GM21360 (cell line): ENCODE measurements at regions not wholly inside any gene's neighbourhood (a gene's known extent, or its start where the extent isn't known, plus 50 kb on each side); places are given as distances from the start of the nearest gene placed in this dataset.
"Not testable (repeated sequence)": the region's sequence is repeated elsewhere in the genome, so short reads cannot be mapped to it uniquely, and the experiment has no call there.

ENCODE experiments used
- ATAC-seq: cut with Tn5 transposase; IDR thresholded peaks from one replicate; pipeline ENCODE4 v1.9.1; 2021; ENCODE audit warnings: mild to moderate bottlenecking, moderate library complexity; ENCODE audit not compliant: unreplicated experiment

DNA sequence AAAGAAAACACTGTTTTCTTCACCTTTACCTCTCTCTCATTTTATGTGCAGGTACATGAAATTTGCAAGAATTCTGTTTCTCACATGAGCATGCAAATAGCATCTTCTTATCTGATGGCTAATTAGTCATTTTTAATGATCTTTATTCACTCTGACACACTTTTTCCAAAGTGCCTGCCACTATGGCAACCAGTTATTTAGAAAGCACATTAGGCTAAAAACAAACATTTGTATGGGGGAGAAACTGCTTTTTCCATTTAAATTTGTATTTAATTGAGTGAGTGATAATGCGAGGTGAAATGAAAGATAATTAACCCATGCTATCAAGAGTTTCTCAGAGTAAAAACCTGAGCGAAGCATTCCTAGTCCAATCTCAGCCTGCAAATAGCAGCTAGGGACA is 365.0 kb downstream of the MAT2B start:
- ATAC-seq = no peak

DNA sequence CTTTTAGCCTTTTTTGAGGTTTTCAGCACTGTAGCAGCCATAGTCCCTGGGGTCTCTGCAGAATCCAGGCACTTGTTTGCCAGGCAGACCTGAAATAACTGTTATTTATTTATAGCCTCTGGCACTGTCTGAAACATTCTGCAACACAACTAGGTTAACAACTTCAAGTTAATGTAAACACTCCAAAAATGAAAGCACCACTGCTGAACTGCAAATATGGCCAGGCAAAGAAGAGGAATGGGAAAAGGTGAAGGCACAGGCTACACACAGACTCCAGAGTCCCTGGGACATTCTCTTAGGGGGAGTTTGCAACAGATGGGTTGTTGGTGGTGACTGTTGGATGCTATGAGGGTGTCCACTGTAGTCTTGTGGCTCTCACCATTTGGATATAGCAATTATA is 369.0 kb downstream of the MAT2B start:
- ATAC-seq = no peak

DNA sequence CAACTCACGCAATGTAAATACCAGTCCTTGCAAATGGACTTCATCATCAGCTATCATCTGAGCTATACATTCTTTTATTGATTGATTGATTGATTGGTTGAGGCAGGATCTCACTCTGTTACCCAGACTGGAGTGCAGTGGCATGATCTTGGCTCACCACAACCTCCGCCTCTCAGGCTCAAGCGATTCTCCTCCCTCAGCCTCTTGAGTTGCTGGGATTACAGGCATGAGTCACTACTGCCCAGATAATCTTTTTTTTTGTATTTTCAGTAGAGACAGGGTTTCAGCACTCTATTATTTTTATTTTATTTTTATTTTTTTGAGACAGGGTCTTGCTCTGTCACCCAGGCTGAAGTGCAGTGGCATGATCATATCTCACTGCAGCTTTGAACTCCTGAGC is 369.5 kb downstream of the MAT2B start:
- ATAC-seq = not testable (repeated sequence)

DNA sequence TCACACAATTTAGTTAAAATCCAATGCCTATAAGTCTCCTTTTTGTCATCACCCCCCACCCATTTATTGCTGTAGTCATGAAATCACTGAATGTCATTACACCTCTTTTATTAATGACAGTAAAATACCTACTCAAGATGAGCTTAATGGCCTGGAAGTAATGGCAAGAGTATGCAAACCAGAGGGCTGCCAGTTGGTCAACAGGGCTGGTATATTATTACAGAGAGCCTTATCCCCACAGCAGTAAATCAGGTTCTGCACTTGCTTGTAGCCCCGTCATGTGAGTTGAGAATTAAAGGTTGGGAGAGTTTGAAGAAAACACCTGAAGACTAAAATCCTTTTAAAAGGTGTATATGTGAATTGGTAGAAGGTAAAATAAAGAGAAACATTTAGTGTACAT is 372.4 kb downstream of the MAT2B start:
- no peak for ATAC-seq

DNA sequence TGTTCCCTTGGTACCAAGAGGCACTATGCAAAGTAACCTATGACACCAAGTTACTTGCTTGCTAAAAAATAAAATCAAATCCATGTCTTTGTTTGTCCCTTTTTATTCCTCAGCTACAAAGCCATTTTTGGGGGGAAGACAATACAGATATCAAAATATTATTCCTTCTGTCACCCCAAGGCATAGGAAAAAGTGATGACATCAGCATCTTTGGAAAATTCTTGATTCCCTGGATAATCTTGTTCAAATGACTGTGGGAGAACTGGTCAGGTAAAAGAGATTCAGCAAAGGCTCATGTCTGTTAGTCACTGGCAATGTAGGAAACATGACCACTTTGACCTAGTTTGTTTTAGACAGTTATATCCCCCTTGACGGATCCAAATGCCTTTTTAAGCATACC is 373.1 kb downstream of the MAT2B start:
- ATAC-seq = no peak

DNA sequence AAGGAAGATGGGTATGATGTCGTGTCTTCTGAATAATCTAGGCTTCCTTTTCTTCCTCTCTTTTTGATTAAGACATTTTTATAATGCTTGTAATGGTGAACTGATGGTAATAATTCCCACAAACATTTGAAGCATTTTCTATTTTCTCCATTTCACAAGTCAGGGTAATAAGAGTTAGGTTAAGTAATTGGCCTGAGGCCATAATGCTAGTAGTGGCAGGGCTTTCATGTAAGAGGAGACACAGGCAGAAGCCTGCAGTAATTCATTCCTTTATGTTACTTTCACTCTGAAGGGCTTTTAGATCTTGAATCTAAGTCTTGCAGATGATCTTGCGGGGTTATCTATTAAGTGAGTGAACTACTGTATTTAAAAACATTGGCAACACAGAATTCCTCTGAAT is 374.9 kb downstream of the MAT2B start:
- ATAC-seq = no peak

DNA sequence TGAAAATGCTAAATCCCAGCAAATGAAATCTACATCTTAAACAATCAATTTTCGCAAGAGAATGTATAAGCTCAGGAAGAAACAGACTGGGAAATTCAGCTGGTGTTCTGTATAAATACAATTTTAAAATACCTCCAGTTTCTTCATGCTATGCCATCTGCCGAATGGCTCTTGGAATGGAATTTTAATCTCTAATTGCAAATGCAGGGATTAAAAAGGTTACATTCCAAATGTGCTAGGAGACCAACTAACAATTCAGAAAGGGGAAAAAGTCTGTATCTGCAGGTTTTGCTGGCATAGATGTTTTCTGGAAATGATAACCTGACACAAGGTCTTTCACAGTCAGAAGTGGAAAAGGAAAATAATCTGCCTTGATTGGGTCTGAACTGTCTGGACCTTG is 379.7 kb downstream of the MAT2B start:
- ATAC-seq = no peak

DNA sequence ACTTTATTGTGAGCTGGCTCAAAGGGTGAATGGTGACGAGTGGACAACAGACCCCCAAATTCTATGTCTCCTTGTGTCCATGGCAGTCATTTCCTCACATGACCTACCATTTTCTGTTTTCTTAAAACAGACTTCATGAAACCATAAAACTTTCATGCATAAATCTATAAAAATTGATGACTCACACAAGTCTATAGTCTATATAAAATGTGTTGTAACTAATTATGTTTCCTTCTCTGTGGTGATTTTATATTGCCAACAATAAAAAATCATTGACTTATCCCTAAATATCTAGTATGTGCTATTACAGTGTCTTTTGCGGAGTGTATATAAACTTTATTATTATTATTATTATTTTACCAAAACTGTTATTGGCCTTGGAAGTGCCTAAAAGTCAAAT is 382.4 kb downstream of the MAT2B start:
- no peak for ATAC-seq

DNA sequence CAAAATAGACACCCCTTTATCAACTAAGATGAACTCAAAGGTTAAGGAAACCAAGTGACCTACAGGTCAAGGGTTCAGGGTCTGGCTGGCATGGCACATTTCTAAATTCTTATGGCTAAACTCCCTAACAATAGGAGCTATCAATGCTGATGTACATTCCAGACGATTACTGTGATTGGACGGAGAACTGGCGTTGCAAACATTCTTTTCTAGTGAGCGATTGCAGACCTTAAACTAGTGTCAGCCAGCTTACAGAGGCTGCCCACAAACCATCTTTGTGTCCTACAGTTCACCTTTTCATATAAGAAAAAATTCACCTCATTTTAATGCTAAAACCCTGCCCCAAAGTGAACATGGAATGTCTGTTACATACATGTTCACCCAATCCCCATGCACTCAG is 382.9 kb downstream of the MAT2B start:
- no peak for ATAC-seq

DNA sequence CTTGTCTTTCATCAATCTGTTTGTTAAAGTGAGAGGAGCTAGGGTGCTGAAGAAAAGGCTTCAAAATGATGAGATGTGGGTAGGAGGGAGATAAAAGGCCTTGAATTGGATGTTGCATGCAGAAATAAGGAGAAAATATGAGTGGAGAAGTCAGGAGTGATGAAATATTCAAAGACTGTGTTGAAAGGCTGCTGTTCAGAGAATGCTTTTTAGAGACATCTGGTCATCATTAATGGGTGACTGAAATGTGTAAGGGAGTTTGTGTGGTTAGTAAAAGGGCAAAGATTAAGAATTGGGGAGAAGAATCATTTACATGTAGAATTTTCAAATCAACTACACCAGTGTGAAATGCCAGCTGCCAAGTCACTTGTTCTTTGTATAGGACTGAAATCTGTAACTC is 383.9 kb downstream of the MAT2B start:
- ATAC-seq = no peak

DNA sequence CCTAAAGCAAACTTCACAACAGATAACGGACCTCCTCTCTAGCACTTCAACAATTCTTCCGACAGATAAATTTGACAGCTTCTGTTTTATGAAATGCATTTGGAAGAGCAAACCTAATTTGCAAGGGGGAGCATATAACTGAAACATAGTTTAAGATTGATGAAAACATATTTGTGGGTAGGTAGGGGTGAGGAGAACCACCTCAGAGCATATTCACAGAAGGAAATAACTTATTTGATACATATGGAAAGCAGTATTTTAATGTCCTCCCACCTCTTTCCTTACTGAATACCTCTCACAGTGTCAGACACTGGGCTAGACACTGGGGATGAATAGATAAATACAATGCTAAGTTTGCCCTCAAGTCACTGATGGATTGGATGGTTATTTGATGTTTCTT is 384.8 kb downstream of the MAT2B start:
- ATAC-seq = no peak

DNA sequence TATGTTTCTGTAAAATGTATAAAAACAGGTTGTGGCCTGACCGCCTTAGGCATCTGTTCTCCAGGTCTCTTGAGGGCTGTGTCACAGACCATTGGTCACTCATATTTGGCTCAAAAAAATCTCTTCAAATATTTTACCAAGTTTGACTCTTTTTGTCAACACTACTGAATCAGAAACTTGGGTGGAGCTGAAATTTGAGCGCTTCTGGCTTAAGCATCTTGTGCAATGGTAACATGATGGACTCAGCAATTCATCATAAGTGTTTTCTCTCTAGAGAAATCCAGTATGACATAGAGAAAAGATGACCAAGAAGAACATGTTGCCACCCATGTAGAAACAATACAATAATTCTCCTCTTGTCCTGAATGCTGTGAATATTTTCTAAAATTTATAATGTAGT is 387.9 kb downstream of the MAT2B start:
- ATAC-seq = no peak

DNA sequence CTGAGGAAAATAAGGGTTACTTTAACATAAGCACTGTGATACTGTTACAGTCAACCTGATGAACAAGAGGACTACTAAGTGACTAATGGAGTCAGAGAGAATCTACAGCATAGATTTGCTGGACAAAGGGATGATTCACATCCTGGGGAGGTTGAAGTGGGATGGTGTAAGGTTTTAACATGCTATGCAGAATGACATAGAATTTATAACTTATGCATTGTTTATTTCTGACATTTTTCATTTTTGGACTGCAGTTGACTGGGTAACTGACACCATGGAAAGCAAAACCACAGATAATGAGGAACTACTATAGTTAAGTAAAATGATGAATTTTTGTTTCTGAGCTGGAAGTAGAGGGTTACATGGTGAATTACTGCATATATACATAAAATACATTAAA is 389.2 kb downstream of the MAT2B start:
- no peak for ATAC-seq

DNA sequence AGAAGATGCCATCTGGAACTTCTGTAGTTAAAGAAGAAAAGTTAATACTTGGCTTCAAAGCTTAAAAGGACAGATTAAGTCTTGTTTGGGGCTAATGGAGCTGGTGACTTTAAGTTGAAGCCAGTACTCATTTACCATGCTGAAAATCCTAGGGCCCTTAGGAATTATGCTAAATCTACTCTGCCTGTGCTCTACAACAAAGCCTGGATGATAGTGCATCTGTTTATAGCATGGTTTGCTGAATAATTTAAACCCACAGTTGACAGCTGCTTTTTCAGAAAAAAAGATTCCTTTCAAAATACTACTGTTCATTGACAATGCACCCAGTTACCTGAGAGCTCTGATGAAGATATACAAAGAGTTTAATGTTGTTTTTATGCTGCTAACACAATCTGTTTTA is 393.5 kb downstream of the MAT2B start:
- ATAC-seq = no peak

DNA sequence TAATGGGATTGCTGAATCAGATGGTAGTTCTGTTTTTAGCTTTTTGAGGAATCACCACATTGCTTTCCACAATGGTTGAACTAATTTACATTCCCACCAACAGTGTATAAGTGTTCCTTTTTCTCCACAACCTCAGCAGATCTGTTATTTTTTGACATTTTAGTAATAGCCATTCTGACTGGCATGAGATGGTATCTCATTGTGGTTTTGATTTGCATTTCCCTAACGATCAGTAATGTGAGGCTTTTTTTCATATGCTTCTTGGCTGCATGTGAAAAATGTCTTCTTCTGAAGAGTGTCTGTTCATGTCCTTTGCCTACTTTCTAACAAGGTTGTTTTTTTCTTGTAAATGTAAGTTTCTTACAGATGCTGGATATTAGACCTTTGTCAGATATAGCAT is 402.4 kb downstream of the MAT2B start:
- ATAC-seq = not testable (repeated sequence)

DNA sequence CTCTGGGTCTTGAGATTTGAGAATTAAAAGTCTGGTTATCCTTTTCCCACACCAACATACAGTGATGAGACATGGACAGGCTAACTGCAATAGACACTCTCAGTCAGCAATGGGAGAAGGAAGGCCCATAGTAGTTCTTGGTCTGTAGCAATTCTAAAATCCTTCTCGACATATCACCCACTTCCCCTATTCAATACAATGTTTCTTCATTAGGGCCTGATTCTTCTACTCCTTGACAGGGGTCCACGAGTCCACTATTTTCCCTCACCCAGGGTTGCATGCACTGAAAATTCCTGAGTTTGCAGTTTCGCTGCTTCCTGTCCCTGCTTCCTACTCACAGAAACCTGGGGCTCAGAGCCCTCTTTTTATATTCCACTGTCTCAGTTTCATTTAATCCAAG is 402.8 kb downstream of the MAT2B start:
- no peak for ATAC-seq

DNA sequence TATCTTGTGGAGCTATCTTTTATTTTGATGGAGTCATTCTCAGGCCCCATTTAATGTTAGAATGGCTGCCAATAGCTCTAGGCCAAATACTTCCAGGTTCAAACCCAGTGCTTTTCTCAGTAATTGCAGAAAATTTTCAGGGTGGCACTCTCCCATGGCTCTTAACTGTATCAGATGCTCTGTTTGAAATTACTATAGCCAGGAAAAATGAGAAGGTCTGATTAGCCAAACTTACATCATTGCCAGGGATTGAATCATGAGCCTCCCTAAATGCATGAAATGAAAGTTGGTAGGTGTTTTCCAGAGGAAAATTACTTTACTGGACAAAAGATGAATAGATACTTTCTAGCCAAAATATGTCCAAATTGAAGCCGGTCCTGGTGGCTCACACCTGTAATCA is 404.8 kb downstream of the MAT2B start:
- ATAC-seq = no peak

DNA sequence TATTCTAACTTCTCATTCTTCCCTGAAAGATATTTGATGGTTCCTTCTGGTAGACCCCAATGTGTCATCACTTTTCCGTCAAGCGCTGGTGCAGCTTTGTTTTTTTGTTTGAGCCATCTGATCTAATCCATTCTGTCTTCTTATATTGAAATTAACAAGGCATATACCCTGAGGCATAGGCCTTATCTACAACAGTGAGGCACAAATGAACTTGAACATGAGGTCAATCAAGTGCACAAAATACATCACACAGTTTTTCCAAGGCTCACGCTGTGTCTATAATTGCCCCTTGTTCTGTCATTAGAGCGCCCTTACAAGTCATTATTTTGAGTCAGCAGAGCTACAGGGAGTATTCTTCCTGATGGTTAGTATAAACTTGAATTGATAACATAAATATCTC is 406.6 kb downstream of the MAT2B start:
- no peak for ATAC-seq

DNA sequence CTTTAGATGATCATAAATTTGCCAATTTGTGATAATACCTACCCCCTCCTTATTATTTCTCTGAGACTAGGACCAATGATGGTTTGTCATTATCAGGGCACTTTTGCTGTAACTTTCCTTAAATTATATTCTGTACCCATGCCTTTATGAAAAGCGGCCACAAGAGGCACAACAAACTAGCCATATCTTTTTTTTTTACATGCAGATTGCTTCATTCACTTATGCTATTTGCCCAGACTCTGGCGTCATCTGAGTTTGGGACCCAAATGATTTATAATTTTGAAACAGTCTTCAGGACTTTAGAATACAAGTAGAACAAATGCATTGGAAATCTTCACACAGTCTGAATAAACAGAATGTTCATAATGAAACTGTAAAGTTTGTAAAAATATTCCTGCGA is 408.1 kb downstream of the MAT2B start:
- no peak for ATAC-seq

DNA sequence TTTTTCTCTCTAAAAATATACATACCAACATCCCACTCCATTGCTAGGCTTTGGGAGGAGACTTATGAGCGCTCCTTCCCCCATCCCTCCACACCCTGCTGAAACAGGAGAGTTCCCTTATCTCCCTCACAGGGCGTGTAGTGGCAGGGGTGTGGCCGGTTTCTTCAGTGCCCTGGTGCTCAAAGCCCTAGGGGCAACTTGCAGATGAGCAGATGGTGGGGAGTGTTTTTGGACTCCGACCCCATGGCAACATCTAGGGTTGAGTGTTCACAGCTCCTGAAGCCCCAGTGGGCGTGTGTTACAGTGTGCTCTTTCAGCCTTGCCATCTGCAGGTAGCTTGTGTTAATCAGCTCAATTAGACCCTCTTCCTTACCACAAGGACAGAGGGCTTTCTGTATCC is 409.5 kb downstream of the MAT2B start:
- ATAC-seq = no peak

DNA sequence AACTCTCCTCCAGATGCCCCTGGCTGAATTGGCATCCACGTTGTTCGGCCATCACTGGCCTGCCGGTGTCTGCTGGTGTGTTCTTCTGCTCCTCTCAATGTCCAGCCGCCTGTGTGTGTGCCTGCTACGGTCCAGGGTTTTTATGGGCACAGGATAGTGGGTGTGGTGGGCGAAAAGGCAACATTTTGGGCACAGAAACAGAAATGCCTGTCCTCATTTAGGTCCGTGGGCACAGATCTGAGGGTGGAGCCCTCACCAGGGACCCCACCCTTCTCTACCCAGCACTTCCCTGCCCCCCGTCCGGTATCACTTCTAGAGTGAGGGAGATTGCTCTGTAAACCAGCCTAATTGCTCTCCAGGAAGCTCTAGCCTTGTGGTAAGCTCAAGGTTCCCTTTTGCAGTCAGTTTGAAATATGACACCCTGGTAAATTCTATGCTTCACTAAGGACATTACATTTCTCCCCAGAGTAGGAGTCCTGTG is 410.1 kb downstream of the MAT2B start:
- ATAC-seq = peak; percentile 84

DNA sequence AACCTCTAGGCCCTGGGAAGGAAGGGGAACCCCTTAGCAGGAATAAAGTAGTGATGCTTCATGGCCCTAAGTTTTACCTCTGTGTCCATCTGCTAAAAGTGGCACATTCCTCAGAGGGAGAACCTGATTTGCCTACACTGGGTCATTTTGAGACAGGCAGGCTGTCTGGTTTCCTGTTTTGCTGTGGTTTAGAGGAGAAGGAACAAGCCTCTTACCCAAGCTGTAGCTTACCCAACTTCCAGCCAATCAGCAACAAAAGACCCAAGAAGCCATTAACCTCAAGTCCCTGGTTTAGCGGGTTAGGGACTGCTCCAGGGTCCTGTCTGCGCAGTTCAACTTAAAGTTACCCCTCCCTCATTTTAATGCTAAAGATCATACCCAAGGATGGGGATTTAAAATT is 411.0 kb downstream of the MAT2B start:
- peak; percentile 82 for ATAC-seq

DNA sequence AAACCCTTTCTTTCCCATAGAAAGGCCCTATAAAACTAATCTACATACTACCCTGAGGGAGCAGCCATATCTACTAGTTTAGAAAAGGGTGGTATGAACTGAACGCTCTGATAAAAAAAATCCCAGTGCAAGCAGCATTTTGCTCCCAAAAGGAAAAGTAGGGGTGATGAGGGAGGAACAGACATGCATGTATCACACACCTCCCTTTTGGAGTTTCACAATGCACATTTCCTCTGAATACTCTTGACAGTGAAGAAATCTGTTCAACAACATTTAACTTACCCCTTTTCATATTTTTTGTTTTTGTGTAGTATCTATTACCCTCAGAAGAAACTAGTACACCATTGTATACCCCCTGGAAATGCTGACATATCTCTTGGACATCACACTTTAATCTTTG is 411.4 kb downstream of the MAT2B start:
- no peak for ATAC-seq

DNA sequence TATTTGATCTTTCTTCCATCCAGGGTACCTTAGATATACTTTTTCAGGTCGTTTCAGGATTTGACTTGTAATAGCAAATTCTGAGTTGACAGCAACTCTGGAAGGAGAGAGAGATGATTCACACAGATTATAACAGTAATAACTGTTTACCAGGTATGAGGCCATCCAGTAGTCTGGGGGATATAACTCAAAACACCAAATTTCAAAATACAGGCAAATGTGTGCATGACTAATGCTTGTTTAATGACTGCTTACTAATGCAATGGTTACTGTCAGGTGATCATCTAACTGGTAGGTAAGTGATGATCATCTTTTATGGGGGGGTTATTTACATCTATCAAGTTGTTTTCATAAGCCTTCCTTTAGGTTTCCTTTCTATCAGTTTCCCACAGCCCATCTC is 412.3 kb downstream of the MAT2B start:
- ATAC-seq = no peak
